SK-N-SH (cell line): ENCODE measurements at regions not wholly inside any gene's neighbourhood (a gene's known extent, or its start where the extent isn't known, plus 50 kb on each side); places are given as distances from the start of the nearest gene placed in this dataset.

Experiments
- CTCF ChIP-seq: fragments of 200-600 bp; sonication (generic); IDR thresholded peaks from 2 replicates; pipeline ENCODE4 v1.6.1; 2017; ENCODE audit warnings: antibody characterized with exemption, mild to moderate bottlenecking, moderate library complexity
- EZH2phosphoT487 ChIP-seq: fragments of 200-600 bp; sonication (generic); IDR thresholded peaks from 2 replicates; pipeline ENCODE4 v1.6.1; 2017; ENCODE audit warnings: low read depth, mixed run types, mild to moderate bottlenecking, antibody characterized with exemption, moderate library complexity, borderline replicate concordance
- JUND ChIP-seq: IDR thresholded peaks from 2 replicates; pipeline ENCODE4 v1.4.0; 2012
- NRF1 ChIP-seq: IDR thresholded peaks from 2 replicates; pipeline ENCODE4 v1.6.1; 2012; ENCODE audit warnings: low read depth, mild to moderate bottlenecking, low read length
- PBX3 ChIP-seq: IDR thresholded peaks from 2 replicates; pipeline ENCODE4; 2012
- POLR2AphosphoS5 ChIP-seq: IDR thresholded peaks from 2 replicates; pipeline ENCODE4 v1.6.1; 2012; ENCODE audit warnings: low read depth, low read length
- REST ChIP-seq: IDR thresholded peaks from 2 replicates; pipeline ENCODE4 v1.6.1; 2012; ENCODE audit warnings: mild to moderate bottlenecking, low read depth, low read length, moderate library complexity
- RFX5 ChIP-seq: IDR thresholded peaks from 2 replicates; pipeline ENCODE4 v1.6.1; 2012; ENCODE audit warnings: mild to moderate bottlenecking, improper control_type of control experiment, low read length
- TAF1 ChIP-seq: IDR thresholded peaks from 2 replicates; pipeline ENCODE4 v1.6.1; 2012; ENCODE audit warnings: low read depth, mild to moderate bottlenecking, low read length, moderate library complexity, borderline replicate concordance
- USF1 ChIP-seq: IDR thresholded peaks from 2 replicates; pipeline ENCODE4 v1.4.0; 2012; ENCODE audit warnings: low read depth, borderline replicate concordance
- USF2 ChIP-seq: fragments of 150-350 bp; IDR thresholded peaks from 2 replicates; pipeline ENCODE4 v1.6.1; 2017; ENCODE audit warnings: antibody characterized with exemption, low read length, low read depth, borderline replicate concordance
- ZBTB33 ChIP-seq: IDR thresholded peaks from 2 replicates; pipeline ENCODE4 v1.4.0; 2012; ENCODE audit warnings: low read depth, borderline replicate concordance

- TF ChIP-seq REST (no peak), TAF1 (no peak), CTCF (no peak), RFX5 (no peak), NRF1 (no peak), PBX3 (no peak), USF2 (no peak), JUND (no peak), POLR2AphosphoS5 (no peak), ZBTB33 (no peak), EZH2phosphoT487 (no peak), USF1 (no peak)
Measured at GRCh38 chr17:36818134-36818825, 119.0 kb upstream of the LHX1 start.
